Ovary (tissue), 7 donors: ENCODE measurements at regions not wholly inside any gene's neighbourhood (a gene's known extent, or its start where the extent isn't known, plus 50 kb on each side); places are given as distances from the start of the nearest gene placed in this dataset.

Experiments used
- DNase-seq, 5 donors: peaks; one replicate each; pipeline ENCODE4 v3.0.0-alpha.2; 2019 to 2020
- H3K27ac ChIP-seq, 2 donors: fragments of 200-600 bp; one replicate each; pipeline versions ENCODE4 v1.5.1 to v1.8.0; 2019 to 2022
- H3K27me3 ChIP-seq: fragments of 200-600 bp; one replicate; pipeline ENCODE4 v1.8.0; 2022
- H3K36me3 ChIP-seq: fragments of 200-600 bp; sonication (generic); one replicate; pipeline ENCODE4 v1.5.1; 2019
- H3K4me1 ChIP-seq: one replicate; pipeline ENCODE4 v1.8.1; 2013; ENCODE audit warnings: mild to moderate bottlenecking, moderate library complexity; ENCODE audit not compliant: insufficient read depth
- H3K4me3 ChIP-seq: fragments of 200-600 bp; sonication (generic); one replicate; pipeline ENCODE4 v1.5.1; 2017
- H3K9me3 ChIP-seq, 2 donors: fragments of 200-600 bp in 1 of 2; sonication (generic) in 1 of 2; one replicate each; pipeline versions ENCODE4 v1.5.1 to v1.8.1; 2013 to 2019; ENCODE audit warnings: mild to moderate bottlenecking in 1 of 2, moderate library complexity in 1 of 2
- CTCF ChIP-seq, 3 donors: fragments of 450-650 bp in 2 of 3; fragments of 200-600 bp in 1 of 3; IDR thresholded peaks; one replicate each; pipeline versions ENCODE4 v1.5.1 to v1.8.0; 2016 to 2022; ENCODE audit warnings: antibody characterized with exemption in 3 of 3, mild to moderate bottlenecking in 1 of 3
- EP300 ChIP-seq: sonication (generic); formaldehyde crosslinking; IDR thresholded peaks from one replicate; pipeline ENCODE4 v1.6.1; 2017; ENCODE audit warnings: antibody characterized with exemption
- POLR2A ChIP-seq: fragments of 450-650 bp; IDR thresholded peaks from one replicate; pipeline ENCODE4 v1.6.1; 2017; ENCODE audit warnings: antibody characterized with exemption, mild to moderate bottlenecking, moderate library complexity
- WGBS, 3 donors: extraction: QIAGEN DNeasy Blood & Tissue Kit in 1 of 3; methylation state at CpG; one replicate each; pipeline versions ENCODE4 v1.1.5 to v1.1.7; 2013 to 2017; 5-methylcytosine and 5-hydroxymethylcytosine counted together
- intact Hi-C, 4 donors: fragments of 100-400 bp; cut with DNase I; formaldehyde crosslinking; loops; one replicate each; pipeline versions ENCODE4 v1.11.0 to v1.15.1; 2022 to 2023
- donor health status: DM: no; HTN: no; CAD: no; lungs with moderate emphysema.
- donor health status: DM: no; HTN: no; CAD: no.
- donor health status: Bipolar disorder and iron deficiency.
- donor health status: DM: no; HTN: no; CAD: no.
- donor health status: DM: yes; HTN: yes; CAD: no.

GRCh38 chr3:40996827-40997710 is 202.2 kb upstream of the CTNNB1 start:
- Histone ChIP-seq H3K4me1 (no peaks in the 10 kb centered on the region), H3K27ac (no peak overlapping the region), H3K9me3 (no peaks in the 10 kb centered on the region), H3K27me3 (no peaks in the 10 kb centered on the region), H3K4me3 (no peak overlapping the region), H3K36me3 (no peaks in the 10 kb centered on the region)
- TF ChIP-seq POLR2A (no peak), CTCF (IDR thresholded peaks at IDR 0.05) (no peak), EP300 (no peak)
- intact Hi-C loops: no loop called here
- DNase-seq: no peak
- WGBS, 3 donors: 84 to 89% (median 85%) methylated on average over 6 of the region's 6 CpGs

GRCh38 chr3:40997711-40998519 is 201.4 kb upstream of the CTNNB1 start:
- Histone ChIP-seq H3K4me3 (no peak overlapping the region), H3K36me3 (no peaks in the 10 kb centered on the region), H3K27me3 (no peaks in the 10 kb centered on the region), H3K4me1 (no peaks in the 10 kb centered on the region), H3K27ac (no peak overlapping the region), H3K9me3 (no peaks in the 10 kb centered on the region)
- 87 to 91% (median 88%) methylated on average over 15 of the region's 15 CpGs for WGBS, 3 donors
- TF ChIP-seq CTCF (IDR thresholded peaks at IDR 0.05): no peak
- no peak for DNase-seq
- intact Hi-C loops: no loop called here

GRCh38 chr3:40999682-41000081 is 199.6 kb upstream of the CTNNB1 start:
- DNase-seq: no peak

GRCh38 chr3:41000471-41000870 is 198.8 kb upstream of the CTNNB1 start:
- WGBS, 3 donors: 66 to 69% (median 69%) methylated on average over 6 of the region's 6 CpGs
- Histone ChIP-seq H3K36me3 (no peaks in the 10 kb centered on the region), H3K9me3 (no peaks in the 10 kb centered on the region), H3K27me3 (no peaks in the 10 kb centered on the region), H3K4me3 (no peak overlapping the region), H3K27ac (no peak overlapping the region), H3K4me1 (no peaks in the 10 kb centered on the region)
- TF ChIP-seq POLR2A (no peak), CTCF (IDR thresholded peaks at IDR 0.05) (no peak), EP300 (no peak)
- intact Hi-C loops: no loop called here
- DNase-seq: no peak

More at GRCh38 chr3:40999682-41000081, 199.6 kb upstream of the CTNNB1 start:
- WGBS, 3 donors: 85 to 89% (median 89%) methylated on average over 2 of the region's 2 CpGs
- no peaks in the 10 kb centered on the region for H3K36me3 ChIP-seq
- H3K4me1 ChIP-seq: no peaks in the 10 kb centered on the region
- TF ChIP-seq POLR2A (no peak), CTCF (IDR thresholded peaks at IDR 0.05) (no peak), EP300 (no peak)
- intact Hi-C loops: no loop called here
- no peak overlapping the region for H3K27ac ChIP-seq
- H3K27me3 ChIP-seq: no peaks in the 10 kb centered on the region
- H3K9me3 ChIP-seq: no peaks in the 10 kb centered on the region
- no peak overlapping the region for H3K4me3 ChIP-seq
